Heart left ventricle (tissue), 16 donors: ENCODE measurements at regions not wholly inside any gene's neighbourhood (a gene's known extent, or its start where the extent isn't known, plus 50 kb on each side); places are given as distances from the start of the nearest gene placed in this dataset.
A peak's percentile ranks its signal among the peaks of the same experiment; 100 is the strongest.

Source experiments
- ATAC-seq, 4 donors: fragments of 200-7000 bp; cut with Tn5 transposase; one replicate each; pipeline ENCODE4 v1.9.1; 2020 to 2022; ENCODE audit warnings: moderate library complexity in 4 of 4, mild to moderate bottlenecking in 3 of 4, moderate number of reproducible peaks in 1 of 4
- DNase-seq, 5 donors: peaks; one replicate each; pipeline ENCODE4 v3.0.0-alpha.2; 2020
- H3K27ac ChIP-seq, 12 donors: fragments of 200-600 bp; sonication (generic) in 4 of 12; one replicate each; pipeline versions ENCODE4 v1.5.0 to v1.8.0; 2016 to 2022; ENCODE audit warnings: mild to moderate bottlenecking in 2 of 12
- H3K27me3 ChIP-seq, 9 donors: fragments of 200-600 bp; sonication (generic) in 2 of 9; one replicate each; pipeline versions ENCODE4 v1.5.1 to v1.8.0; 2016 to 2022; ENCODE audit warnings: mild to moderate bottlenecking in 3 of 9
- H3K36me3 ChIP-seq, 9 donors: fragments of 200-600 bp; sonication (generic) in 2 of 9; one replicate each; pipeline versions ENCODE4 v1.5.0 to v1.8.0; 2018 to 2022; ENCODE audit warnings: mild to moderate bottlenecking in 2 of 9
- H3K4me1 ChIP-seq, 12 donors: fragments of 200-600 bp; sonication (generic) in 4 of 12; one replicate each; pipeline versions ENCODE4 v1.5.0 to v1.8.0; 2016 to 2022; ENCODE audit warnings: mild to moderate bottlenecking in 3 of 12
- H3K4me3 ChIP-seq, 12 donors: fragments of 200-600 bp; sonication (generic) in 4 of 12; one replicate each; pipeline versions ENCODE4 v1.5.0 to v1.8.0; 2017 to 2022; ENCODE audit warnings: mild to moderate bottlenecking in 9 of 12, moderate library complexity in 4 of 12
- H3K9me3 ChIP-seq, 12 donors: fragments of 200-600 bp; sonication (generic) in 4 of 12; one replicate each; pipeline versions ENCODE4 v1.5.0 to v1.8.0; 2016 to 2022; ENCODE audit warnings: mild to moderate bottlenecking in 1 of 12
- POLR2A ChIP-seq, 2 donors: fragments of 450-650 bp; IDR thresholded peaks; one replicate each; pipeline ENCODE4 v1.6.1; 2017; ENCODE audit warnings: antibody characterized with exemption in 2 of 2, mild to moderate bottlenecking in 2 of 2, moderate library complexity in 2 of 2
- whole genome bisulfite sequencing, 4 donors: extraction: QIAGEN DNeasy Blood & Tissue Kit in 2 of 4; methylation state at CpG; one replicate each; pipeline versions ENCODE4 v1.1.5 to v1.1.7; 2013 to 2018; 5-methylcytosine and 5-hydroxymethylcytosine counted together
- intact Hi-C, 10 donors: fragments of 100-400 bp; cut with DNase I; formaldehyde crosslinking; loops; one replicate each; pipeline versions ENCODE4 v1.11.1 to v1.14.2; 2022
- TF ChIP-seq, protein P1 (sequence below), 12 donors: fragments of 200-600 bp; sonication (generic) in 4 of 12; IDR thresholded peaks; one replicate each; pipeline versions ENCODE4 v1.5.0 to v1.8.0; 2018 to 2022; ENCODE audit warnings: antibody characterized with exemption in 12 of 12, mild to moderate bottlenecking in 5 of 12
- donor health status: ischemic (EF 13 %, LVEDD 7.1; RV severe dilation, severe dysfunction).
- donor health status: healthy with polysubstance abuse.
- donor health status: DM: no; HTN: yes; CAD: no.
- donor health status: DM: no; HTN: no; CAD: no.
- donor health status: ischemic (EF 25% LVEDD 6.9; RV normal size, moderate dysfunction).
- donor health status: ischemic (EF 25% LVEDD 5.7; RV mildly dilated, moderate dysfunction).
- donor health status: healthy.
- donor health status: DM: yes; HTN: yes; CAD: no.
- donor health status: ischemic (EF 35%, LVEDD 5.7; RV mildly dilated, moderate dysfunction).
- donor health status: nonischemic (EF 11% LVEDD 7.7; RV severe dilation, severe dysfunction).
- donor health status: DM: yes; HTN: yes; CAD: no.
- donor health status: PGD.
- donor health status: ischemic (EF 29% LVEDD 5.4; RV normal size, mild dysfunction).
- donor health status: nonischemic (EF 23%, LVEDD 6.1; RV moderate dilation, normal function).

DNA sequence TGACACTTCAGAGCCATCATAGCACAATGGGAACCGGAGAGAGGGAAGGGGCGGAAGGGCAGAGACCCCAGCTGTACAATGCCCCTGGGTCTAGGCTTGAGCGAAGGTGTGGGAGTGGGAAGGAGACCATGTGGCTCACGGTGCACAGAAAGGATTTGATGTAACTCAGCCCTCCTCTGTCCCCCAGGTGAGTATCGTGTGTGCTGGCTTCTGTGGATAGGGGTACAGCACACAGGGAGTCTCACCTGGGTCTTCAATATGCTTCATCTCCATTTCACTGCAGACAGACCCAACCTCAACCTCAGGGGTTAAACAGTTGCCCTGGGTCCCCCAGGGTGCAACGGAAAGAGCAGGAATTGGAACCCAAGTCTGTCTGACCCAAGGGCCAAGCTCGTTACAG, 122.2 kb downstream of the CDH26 start:
- Histone ChIP-seq H3K27ac (no peak overlapping the region), H3K27me3 (peaks cover 0 to 11% (median 0%) of the 10 kb centered on the region in 9 donors), H3K4me1 (peaks cover 0 to 15% (median 0%) of the 10 kb centered on the region in 12 donors), H3K9me3 (no peaks in the 10 kb centered on the region), H3K36me3 (no peaks in the 10 kb centered on the region), H3K4me3 (no peak overlapping the region)
- intact Hi-C loops, result no loop called here
- DNase-seq (no peak), ATAC-seq (no peak)
- no peak for TF ChIP-seq POLR2A (IDR thresholded peaks at IDR 0.05)
- TF ChIP-seq, protein P1, sequence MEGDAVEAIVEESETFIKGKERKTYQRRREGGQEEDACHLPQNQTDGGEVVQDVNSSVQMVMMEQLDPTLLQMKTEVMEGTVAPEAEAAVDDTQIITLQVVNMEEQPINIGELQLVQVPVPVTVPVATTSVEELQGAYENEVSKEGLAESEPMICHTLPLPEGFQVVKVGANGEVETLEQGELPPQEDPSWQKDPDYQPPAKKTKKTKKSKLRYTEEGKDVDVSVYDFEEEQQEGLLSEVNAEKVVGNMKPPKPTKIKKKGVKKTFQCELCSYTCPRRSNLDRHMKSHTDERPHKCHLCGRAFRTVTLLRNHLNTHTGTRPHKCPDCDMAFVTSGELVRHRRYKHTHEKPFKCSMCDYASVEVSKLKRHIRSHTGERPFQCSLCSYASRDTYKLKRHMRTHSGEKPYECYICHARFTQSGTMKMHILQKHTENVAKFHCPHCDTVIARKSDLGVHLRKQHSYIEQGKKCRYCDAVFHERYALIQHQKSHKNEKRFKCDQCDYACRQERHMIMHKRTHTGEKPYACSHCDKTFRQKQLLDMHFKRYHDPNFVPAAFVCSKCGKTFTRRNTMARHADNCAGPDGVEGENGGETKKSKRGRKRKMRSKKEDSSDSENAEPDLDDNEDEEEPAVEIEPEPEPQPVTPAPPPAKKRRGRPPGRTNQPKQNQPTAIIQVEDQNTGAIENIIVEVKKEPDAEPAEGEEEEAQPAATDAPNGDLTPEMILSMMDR (IDR thresholded peaks at IDR 0.05), result no peak
- WGBS, 4 donors, result 76 to 84% (median 79%) methylated on average over 7 of the region's 7 CpGs

DNA sequence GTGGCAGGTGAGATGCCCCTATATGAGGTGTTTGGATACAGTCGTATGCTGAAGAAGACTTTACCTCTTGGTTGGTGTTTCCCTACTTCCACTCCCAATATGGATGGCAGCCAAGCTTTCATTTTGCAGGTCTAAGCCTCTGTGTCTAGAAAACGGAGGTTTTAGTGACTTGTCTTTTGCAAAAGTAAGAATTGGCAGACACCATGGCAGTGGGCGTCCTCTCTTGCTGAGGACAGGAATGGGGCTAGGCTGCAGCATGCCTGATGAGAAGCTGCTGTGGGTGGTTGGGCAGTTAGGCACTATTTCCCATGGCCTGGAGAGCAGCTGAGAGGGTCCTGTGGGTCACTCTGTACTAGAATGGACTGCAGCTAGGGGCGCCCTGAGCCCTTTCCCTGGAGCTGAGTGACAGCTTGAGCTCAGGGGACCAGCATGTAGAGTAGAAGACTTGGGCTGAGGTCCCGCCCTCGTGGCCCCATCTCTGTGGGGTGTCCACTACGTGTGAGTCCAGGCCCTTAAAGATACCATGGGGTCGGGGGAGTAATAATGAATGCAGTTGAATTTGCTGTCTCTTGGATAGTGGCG, 127.4 kb downstream of the CDH26 start:
- Histone ChIP-seq H3K36me3 (no peaks in the 10 kb centered on the region), H3K9me3 (no peaks in the 10 kb centered on the region), H3K27ac (no peak overlapping the region), H3K4me3 (no peak overlapping the region), H3K4me1 (peaks cover 0 to 10% (median 0%) of the 10 kb centered on the region in 12 donors), H3K27me3 (peaks cover 0 to 34% (median 6%) of the 10 kb centered on the region in 9 donors)
- 80 to 85% (median 81%) methylated on average over 9 of the region's 9 CpGs for WGBS, 4 donors
- no peak for DNase-seq
- ATAC-seq, result no peak
- intact Hi-C loops, result no loop called here
- TF ChIP-seq, protein P1 (IDR thresholded peaks at IDR 0.05), result no peak
- no peak for TF ChIP-seq POLR2A (IDR thresholded peaks at IDR 0.05)

DNA sequence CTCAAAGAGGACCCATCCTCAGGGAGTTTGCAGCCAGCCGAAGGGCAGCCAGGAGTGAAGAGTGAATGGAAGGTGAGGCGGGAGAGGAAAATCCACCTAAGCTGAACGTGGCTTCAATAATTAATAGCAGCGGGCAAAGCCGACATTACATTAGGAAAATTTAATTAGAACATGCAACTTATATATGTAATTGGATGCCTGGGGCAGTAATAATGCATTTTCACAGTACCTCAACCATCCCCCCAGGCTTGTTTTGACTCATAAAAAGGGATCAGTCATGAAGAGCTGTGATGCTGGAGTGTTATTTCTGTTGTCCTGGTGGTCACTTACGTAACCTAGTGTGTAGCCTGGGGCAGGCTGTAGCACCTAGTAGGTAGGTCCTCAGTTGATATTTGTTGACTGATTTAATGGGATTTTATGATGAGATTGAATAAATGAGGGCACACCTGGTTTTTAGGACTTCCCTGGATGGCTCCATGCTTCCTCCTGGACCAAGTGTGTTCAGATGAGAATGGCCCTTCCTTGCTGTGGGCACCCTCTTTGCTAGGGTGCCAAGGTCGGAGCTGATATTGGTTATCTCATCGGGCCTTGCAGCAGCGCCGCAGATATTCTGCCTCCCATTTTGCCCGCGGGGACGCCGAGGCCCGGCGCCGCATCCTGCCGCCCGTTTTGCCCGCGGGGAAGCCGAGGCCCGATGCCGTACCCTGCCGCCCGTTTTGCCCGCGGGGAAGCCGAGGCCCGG, 128.8 kb downstream of the CDH26 start:
- WGBS, 4 donors, result 28 to 83% (median 39%) methylated on average over 9 to 30 of the region's 30 CpGs
- H3K36me3 ChIP-seq, result no peaks in the 10 kb centered on the region
- no peak for ATAC-seq
- peaks cover 0 to 34% (median 6%) of the 10 kb centered on the region in 9 donors for H3K27me3 ChIP-seq
- no peaks in the 10 kb centered on the region for H3K9me3 ChIP-seq
- DNase-seq, result no peak
- H3K4me3 ChIP-seq, result peak overlapping the region in 9 of 12 donors; percentile 27 to 67 (median 41)
- peaks cover 0 to 10% (median 0%) of the 10 kb centered on the region in 12 donors for H3K4me1 ChIP-seq
- intact Hi-C loops, result no loop called here
- H3K27ac ChIP-seq, result peak overlapping the region in 1 of 12 donors; percentile 49
- no peak for TF ChIP-seq POLR2A (IDR thresholded peaks at IDR 0.05)
- TF ChIP-seq, protein P1 (IDR thresholded peaks at IDR 0.05), result no peak

DNA sequence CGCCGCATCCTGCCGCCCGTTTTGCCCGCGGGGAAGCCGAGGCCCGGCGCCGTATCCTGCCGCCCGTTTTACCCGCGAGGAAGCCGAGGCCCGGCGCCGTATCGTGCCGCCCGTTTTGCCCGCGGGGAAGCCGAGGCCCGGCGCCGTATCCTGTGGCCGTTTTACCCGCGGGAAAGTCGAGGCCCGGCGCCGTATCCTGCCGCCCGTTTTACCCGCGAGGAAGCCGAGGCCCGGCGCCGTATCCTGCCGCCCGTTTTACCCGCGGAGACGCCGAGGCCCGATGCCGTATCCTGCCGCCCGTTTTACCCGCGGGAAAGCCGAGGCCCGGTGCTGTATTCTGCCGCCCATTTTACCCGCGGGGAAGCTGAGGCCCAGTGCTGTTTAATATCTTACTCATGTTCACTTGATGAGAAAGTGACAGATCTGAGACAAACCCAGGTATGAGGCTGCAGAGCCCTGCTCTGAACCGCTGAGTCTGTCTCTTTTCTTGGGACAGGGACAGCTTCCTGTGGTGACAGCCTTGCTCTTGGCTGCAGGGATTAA, 129.4 kb downstream of the CDH26 start:
- DNase-seq, result peak in 2 of 5 donors; percentile 42 to 69
- ATAC-seq, result peak in 1 of 4 donors; percentile 38
- 3 to 50% (median 14%) methylated on average over 2 to 60 of the region's 60 CpGs for WGBS, 4 donors
- TF ChIP-seq, protein P1 (IDR thresholded peaks at IDR 0.05), result no peak
- TF ChIP-seq POLR2A (IDR thresholded peaks at IDR 0.05), result no peak
- intact Hi-C loops, result no loop called here
- Histone ChIP-seq H3K4me1 (peaks cover 0 to 10% (median 0%) of the 10 kb centered on the region in 12 donors), H3K4me3 (peak overlapping the region in 9 of 12 donors; percentile 27 to 67 (median 41)), H3K27me3 (peaks cover 0 to 34% (median 6%) of the 10 kb centered on the region in 9 donors), H3K9me3 (peaks cover 0 to 5% (median 0%) of the 10 kb centered on the region in 12 donors), H3K36me3 (no peaks in the 10 kb centered on the region), H3K27ac (peak overlapping the region in 1 of 12 donors; percentile 22)
